Glomerular visceral epithelial cell (primary cell): ENCODE measurements at regions not wholly inside any gene's neighbourhood (a gene's known extent, or its start where the extent isn't known, plus 50 kb on each side); places are given as distances from the start of the nearest gene placed in this dataset.

Experiments used
- DNase-seq: peaks from one replicate; pipeline ENCODE4 v3.0.0-alpha.2; 2016; ENCODE audit errors: extremely low spot score

GRCh38 chr4:41427931-41428600 is 109.9 kb upstream of the LIMCH1 start:
- no peak for DNase-seq

- DNase-seq = no peak
Measured at GRCh38 chr4:41428601-41429279, 109.2 kb upstream of the LIMCH1 start.

- DNase-seq = no peak
Measured at GRCh38 chr4:41429280-41429669, 108.7 kb upstream of the LIMCH1 start.

GRCh38 chr4:41430792-41431191 is 107.2 kb upstream of the LIMCH1 start:
- no peak for DNase-seq

GRCh38 chr4:41431276-41431675 is 106.7 kb upstream of the LIMCH1 start:
- no peak for DNase-seq

- no peak for DNase-seq
Measured at GRCh38 chr4:41432219-41432618, 105.7 kb upstream of the LIMCH1 start.

GRCh38 chr4:41432881-41433280 is 105.1 kb upstream of the LIMCH1 start:
- DNase-seq = peak; percentile 80

- DNase-seq = no peak
Measured at GRCh38 chr4:41433361-41433760, 104.6 kb upstream of the LIMCH1 start.

GRCh38 chr4:41435510-41435909 is 102.4 kb upstream of the LIMCH1 start:
- no peak for DNase-seq

- no peak for DNase-seq
Measured at GRCh38 chr4:41436419-41436818, 101.5 kb upstream of the LIMCH1 start.

GRCh38 chr4:41437111-41437536 is 100.8 kb upstream of the LIMCH1 start:
- DNase-seq = no peak

- no peak for DNase-seq
Measured at GRCh38 chr4:41438931-41439297, 99.0 kb upstream of the LIMCH1 start.

GRCh38 chr4:41442810-41443209 is 95.1 kb upstream of the LIMCH1 start:
- DNase-seq = no peak

GRCh38 chr4:41443340-41444079 is 94.4 kb upstream of the LIMCH1 start:
- DNase-seq = no peak

- no peak for DNase-seq
Measured at GRCh38 chr4:41446391-41446790, 91.6 kb upstream of the LIMCH1 start.

- no peak for DNase-seq
Measured at GRCh38 chr4:41446981-41447725, 90.8 kb upstream of the LIMCH1 start.

GRCh38 chr4:41448934-41449333 is 89.0 kb upstream of the LIMCH1 start:
- DNase-seq = peak; percentile 54

GRCh38 chr4:41451961-41452360 is 86.0 kb upstream of the LIMCH1 start:
- DNase-seq = no peak

GRCh38 chr4:41452484-41453225 is 85.3 kb upstream of the LIMCH1 start:
- no peak for DNase-seq

- DNase-seq = no peak
Measured at GRCh38 chr4:41454423-41454822, 83.5 kb upstream of the LIMCH1 start.

- no peak for DNase-seq
Measured at GRCh38 chr4:41455206-41455605, 82.8 kb upstream of the LIMCH1 start.
